IPS-NIHi11 (cell line): ENCODE measurements at regions not wholly inside any gene's neighbourhood (a gene's known extent, or its start where the extent isn't known, plus 50 kb on each side); places are given as distances from the start of the nearest gene placed in this dataset.
"Not testable (repeated sequence)": the region's sequence is repeated elsewhere in the genome, so short reads cannot be mapped to it uniquely, and the experiment has no call there.

Source experiments
- DNase-seq: peaks from one replicate; pipeline ENCODE4 v3.0.0; 2012; ENCODE audit warnings: mixed read lengths, low spot score

- DNase-seq = no peak
Measured at GRCh38 chrX:147468600-147468999, 443.1 kb upstream of the FMR1 start.

GRCh38 chrX:147476008-147476407 is 435.7 kb upstream of the FMR1 start:
- peak; percentile 12 for DNase-seq

- DNase-seq = no peak
Measured at GRCh38 chrX:147478899-147479298, 432.8 kb upstream of the FMR1 start.

GRCh38 chrX:147485207-147485606 is 426.5 kb upstream of the FMR1 start:
- no peak for DNase-seq

- DNase-seq = no peak
Measured at GRCh38 chrX:147494365-147494764, 417.4 kb upstream of the FMR1 start.

- no peak for DNase-seq
Measured at GRCh38 chrX:147498796-147499195, 412.9 kb upstream of the FMR1 start.

GRCh38 chrX:147522981-147523380 is 388.7 kb upstream of the FMR1 start:
- DNase-seq = no peak

GRCh38 chrX:147533426-147533825 is 378.3 kb upstream of the FMR1 start:
- DNase-seq = no peak

- DNase-seq = no peak
Measured at GRCh38 chrX:147537172-147537571, 374.5 kb upstream of the FMR1 start.

- not testable (repeated sequence) for DNase-seq
Measured at GRCh38 chrX:147548023-147548422, 363.7 kb upstream of the FMR1 start.

GRCh38 chrX:147550217-147550616 is 361.5 kb upstream of the FMR1 start:
- DNase-seq = peak; percentile 3

- DNase-seq = no peak
Measured at GRCh38 chrX:147559191-147559590, 352.5 kb upstream of the FMR1 start.

- no peak for DNase-seq
Measured at GRCh38 chrX:147565237-147565636, 346.5 kb upstream of the FMR1 start.

GRCh38 chrX:147570483-147570882 is 341.2 kb upstream of the FMR1 start:
- DNase-seq = no peak

GRCh38 chrX:147573266-147573665 is 338.5 kb upstream of the FMR1 start:
- no peak for DNase-seq

- peak; percentile 2 for DNase-seq
Measured at GRCh38 chrX:147602176-147602696, 309.5 kb upstream of the FMR1 start.

- DNase-seq = no peak
Measured at GRCh38 chrX:147626605-147627004, 285.1 kb upstream of the FMR1 start.

- no peak for DNase-seq
Measured at GRCh38 chrX:147635186-147635585, 276.5 kb upstream of the FMR1 start.

- no peak for DNase-seq
Measured at GRCh38 chrX:147637190-147637589, 274.5 kb upstream of the FMR1 start.

GRCh38 chrX:147646949-147647723 is 264.6 kb upstream of the FMR1 start:
- DNase-seq = no peak

- peak; percentile 7 for DNase-seq
Measured at GRCh38 chrX:147675819-147676218, 235.9 kb upstream of the FMR1 start.

GRCh38 chrX:147679356-147680005 is 232.2 kb upstream of the FMR1 start:
- DNase-seq = no peak

GRCh38 chrX:147680251-147680650 is 231.5 kb upstream of the FMR1 start:
- no peak for DNase-seq
